22Rv1 (cell line): ENCODE measurements at regions not wholly inside any gene's neighbourhood (a gene's known extent, or its start where the extent isn't known, plus 50 kb on each side); places are given as distances from the start of the nearest gene placed in this dataset.
"Not testable (repeated sequence)": the region's sequence is repeated elsewhere in the genome, so short reads cannot be mapped to it uniquely, and the experiment has no call there.

Source experiments
- H3K27ac ChIP-seq: fragments of 450-650 bp; 2 replicates; pipeline ENCODE4 v1.5.1; 2017
- ZFX ChIP-seq: fragments of 450-650 bp; IDR thresholded peaks from 2 replicates; pipeline ENCODE4 v1.6.1; 2017; ENCODE audit warnings: antibody characterized with exemption, borderline replicate concordance
- TF ChIP-seq, protein P1 (sequence below): fragments of 450-650 bp; IDR thresholded peaks from 2 replicates; pipeline ENCODE4 v1.5.1; 2017; ENCODE audit warnings: mild to moderate bottlenecking

DNA sequence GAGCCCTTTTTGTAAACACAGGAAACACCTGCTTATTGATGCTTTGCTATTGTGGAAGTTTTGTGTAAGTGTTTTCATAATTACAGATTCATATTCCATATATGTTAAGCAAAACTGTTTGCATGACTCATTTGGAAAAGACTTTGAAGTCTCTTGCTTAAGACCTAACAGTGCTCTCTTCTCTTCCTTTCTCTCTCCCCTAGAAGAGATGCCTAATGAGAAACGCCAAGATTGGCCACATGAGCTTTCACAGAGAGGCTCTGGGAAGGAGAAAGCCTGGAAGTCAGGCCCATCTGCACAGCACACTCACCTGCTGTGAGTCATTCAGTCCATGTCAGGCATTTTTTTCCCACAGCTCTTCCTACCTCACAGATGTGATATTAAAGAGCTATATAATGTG, 101.6 kb upstream of the PALMD start:
- TF ChIP-seq, protein P1, sequence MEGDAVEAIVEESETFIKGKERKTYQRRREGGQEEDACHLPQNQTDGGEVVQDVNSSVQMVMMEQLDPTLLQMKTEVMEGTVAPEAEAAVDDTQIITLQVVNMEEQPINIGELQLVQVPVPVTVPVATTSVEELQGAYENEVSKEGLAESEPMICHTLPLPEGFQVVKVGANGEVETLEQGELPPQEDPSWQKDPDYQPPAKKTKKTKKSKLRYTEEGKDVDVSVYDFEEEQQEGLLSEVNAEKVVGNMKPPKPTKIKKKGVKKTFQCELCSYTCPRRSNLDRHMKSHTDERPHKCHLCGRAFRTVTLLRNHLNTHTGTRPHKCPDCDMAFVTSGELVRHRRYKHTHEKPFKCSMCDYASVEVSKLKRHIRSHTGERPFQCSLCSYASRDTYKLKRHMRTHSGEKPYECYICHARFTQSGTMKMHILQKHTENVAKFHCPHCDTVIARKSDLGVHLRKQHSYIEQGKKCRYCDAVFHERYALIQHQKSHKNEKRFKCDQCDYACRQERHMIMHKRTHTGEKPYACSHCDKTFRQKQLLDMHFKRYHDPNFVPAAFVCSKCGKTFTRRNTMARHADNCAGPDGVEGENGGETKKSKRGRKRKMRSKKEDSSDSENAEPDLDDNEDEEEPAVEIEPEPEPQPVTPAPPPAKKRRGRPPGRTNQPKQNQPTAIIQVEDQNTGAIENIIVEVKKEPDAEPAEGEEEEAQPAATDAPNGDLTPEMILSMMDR = no peak
- TF ChIP-seq ZFX = no peak
- H3K27ac ChIP-seq = no peak overlapping the region

DNA sequence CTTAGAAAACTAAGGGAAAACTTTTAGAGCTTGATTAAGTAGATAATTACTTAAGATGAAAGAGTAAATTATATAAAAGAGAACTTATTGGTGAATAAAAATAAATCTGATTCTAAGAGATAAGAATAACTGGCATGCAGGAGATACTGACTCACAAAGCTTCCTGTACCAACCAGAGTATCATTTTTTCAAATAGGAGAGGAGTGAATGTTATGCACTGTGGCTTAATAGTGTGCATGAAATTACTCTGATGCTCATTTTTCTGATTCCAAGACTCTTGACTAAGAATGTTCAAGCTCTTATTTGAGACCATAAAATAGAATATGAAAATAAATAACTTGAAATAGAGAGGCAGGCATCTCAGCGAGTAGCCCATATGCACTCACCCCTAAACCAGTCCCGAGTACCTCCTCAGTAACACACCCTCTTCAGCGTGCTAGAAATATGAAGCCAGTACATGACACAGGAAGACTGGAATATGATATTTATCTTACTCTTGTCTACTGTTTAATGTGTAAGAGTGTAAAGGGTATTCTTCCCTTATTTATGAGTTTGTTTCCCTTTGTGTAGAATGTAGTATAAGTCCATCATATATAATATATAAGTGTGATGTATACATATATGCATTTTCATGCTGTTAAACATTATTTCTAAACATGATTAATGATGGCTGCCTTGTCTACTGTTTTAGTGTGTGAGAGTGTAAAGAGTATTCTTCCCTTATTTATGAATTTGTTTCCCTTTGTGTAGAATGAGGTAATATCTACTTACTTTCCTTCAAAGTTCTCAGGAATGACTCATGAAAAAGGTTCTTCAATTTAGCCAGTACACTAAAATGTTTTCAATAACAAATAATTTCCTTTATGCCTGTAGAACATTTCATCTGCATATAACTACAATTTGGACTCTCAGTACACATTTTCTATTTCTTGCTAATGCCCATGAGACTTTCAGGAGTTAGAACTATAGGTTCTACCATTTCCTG, 99.2 kb upstream of the PALMD start:
- TF ChIP-seq ZFX = no peak
- TF ChIP-seq, protein P1 = no peak

DNA sequence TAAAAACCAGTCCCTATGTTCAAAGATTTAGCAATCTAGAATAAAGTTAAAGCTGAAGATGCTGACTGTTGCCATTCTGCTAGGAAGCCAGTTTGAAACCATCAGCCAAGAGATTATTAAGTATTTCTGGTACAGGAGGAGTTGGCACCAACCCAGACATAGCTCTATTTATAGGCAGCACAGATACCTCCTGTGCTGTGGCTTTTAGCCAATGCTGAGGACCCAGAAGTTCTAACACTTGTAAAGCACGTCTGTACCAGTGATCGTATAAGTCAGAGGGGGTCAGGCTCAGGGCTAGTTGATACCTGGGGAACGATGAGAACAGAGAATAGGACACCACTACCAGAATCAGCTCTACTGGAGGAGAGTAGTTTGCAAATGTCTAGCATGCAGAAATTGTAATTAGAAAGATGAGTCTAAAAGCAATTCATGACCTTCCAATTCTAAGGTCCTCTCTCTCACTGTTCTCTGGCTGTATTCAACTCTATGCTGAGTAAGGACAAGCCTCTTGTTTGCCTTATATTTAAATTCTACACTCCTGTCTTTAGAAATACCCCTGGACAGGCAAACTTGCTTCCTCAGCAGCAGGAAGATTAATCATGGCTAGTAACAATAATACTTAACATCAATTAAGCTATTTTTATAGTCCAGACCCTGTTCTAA, 96.8 kb upstream of the PALMD start:
- no peak overlapping the region for H3K27ac ChIP-seq
- TF ChIP-seq ZFX = no peak
- TF ChIP-seq, protein P1 = no peak

More for the DNA sequence above, 99.2 kb upstream of the PALMD start:
- no peak overlapping the region for H3K27ac ChIP-seq

DNA sequence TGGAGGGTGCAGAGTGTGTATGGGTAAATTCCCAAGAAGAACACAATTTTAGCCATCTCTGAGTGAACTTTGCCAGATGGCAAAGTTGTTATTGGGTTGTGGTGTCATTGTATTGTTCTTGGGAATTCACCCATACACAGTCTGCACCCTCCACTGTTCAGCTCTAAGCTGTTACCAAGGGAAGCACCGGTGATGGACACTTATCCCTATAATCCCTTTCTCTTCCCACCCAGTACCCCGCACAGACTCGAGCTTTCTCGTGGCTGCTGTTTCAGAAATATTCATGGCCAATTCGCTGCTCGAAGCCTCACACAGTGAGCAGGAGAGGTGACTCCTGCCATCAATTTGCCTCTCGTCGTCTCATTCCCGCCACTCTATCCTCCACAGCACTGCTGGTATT, 95.7 kb upstream of the PALMD start:
- TF ChIP-seq, protein P1 = no peak
- no peak for TF ChIP-seq ZFX
- H3K27ac ChIP-seq = no peak overlapping the region

DNA sequence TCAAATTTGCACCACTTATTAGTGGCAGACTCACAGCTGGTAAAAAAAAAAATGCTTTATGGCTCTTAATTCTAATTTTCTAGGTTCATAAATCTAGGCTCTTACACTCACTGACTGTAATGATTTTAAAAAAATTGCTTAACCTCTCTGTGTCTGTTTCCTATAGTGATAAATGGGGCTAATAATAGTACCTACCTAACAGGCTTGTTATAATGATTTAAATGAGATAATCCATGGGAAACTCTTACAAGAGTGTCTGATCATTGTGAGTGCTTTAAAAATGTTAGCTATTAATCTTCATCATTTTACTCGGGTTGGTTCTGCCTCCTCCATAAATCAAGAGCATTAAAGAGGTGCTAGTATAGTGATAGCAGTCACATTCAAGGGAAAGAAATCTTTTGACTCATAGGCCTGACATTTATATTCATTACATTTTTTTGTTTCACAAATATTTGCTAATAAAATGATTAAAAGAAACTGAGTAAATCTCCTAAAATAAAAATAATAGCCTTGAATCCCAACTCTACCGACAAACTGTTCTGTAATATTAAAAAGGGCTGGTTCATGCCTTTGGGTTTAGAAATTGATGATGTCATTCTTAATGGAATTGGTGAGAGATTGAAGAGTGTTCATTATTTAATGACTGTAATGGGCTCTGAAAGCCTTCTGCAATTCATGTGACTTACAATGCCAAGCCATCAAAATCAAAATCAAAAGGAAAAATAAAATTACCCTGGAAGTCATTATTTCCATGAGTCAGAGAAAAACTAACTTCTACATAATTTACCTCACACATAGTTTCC, 93.9 kb upstream of the PALMD start:
- TF ChIP-seq, protein P1 = no peak
- no peak for TF ChIP-seq ZFX
- no peak overlapping the region for H3K27ac ChIP-seq

DNA sequence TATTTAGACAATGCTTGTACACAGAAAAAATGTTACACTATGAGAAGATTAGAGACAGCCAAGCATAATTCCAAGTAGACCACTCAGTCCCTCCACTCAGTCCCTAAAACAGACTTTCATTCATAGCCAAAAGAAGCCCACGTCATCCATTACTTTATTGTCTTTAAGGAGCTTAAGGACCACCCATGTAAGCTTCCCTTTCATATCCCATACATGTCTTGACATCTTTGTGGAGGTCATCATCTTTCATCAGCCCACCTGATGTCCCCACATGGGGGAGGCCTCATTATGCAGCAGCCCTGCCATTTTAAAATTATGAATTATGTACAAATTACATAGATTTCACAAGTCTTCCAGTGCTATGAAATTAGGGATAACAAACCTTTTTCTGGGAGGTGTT, 92.6 kb upstream of the PALMD start:
- TF ChIP-seq ZFX = no peak
- TF ChIP-seq, protein P1 = no peak
- no peak overlapping the region for H3K27ac ChIP-seq

DNA sequence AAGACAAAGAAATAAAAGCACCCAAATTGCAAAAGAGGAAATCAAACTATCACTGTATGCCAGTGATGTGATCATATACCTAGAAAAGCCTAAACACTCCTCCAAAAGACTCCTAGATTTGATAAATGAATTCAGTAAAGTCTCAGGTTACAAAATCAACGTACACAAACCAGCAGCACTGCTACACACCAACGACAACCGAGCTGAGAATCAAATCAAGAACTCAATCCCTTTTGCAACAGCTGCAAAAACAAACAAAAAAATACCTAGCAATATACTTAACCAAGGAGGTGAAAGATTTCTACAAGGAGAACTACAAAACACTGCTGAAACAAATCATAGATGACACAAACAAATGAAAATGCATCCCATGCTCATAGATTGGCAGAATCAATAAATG, 92.1 kb upstream of the PALMD start:
- not testable (repeated sequence) for H3K27ac ChIP-seq
